NCI-H2107 treated with DMSO at 0.1 percent for 48 hours (cell line): ENCODE measurements at regions not wholly inside any gene's neighbourhood (a gene's known extent, or its start where the extent isn't known, plus 50 kb on each side); places are given as distances from the start of the nearest gene placed in this dataset.
"Not testable (repeated sequence)": the region's sequence is repeated elsewhere in the genome, so short reads cannot be mapped to it uniquely, and the experiment has no call there.

Experiments
- DNase-seq: peaks from one replicate; lab custom pipeline; 2025; ENCODE audit not compliant: unreplicated experiment; lab: John Stamatoyannopoulos, UW

DNA sequence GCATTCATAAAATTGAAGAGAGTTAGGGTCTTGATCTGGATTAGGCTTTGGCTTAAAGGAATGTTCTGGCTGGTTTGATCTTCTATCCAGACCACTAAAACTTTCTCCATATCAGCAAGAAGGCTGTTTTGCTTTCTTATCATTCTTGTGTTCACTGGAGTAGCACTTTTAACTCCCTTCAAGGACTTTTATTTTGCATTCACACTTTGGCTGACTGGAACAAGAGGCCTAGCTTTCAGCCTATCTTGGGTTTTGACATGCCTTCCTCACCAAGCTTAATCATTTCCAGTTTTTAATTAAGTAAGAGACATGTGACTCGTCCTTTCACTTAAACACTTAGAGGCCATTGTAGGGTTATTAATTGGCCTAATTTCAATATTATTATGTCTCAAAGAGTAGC, 190.3 kb downstream of the RAB11FIP2 start:
- DNase-seq, result not testable (repeated sequence)

DNA sequence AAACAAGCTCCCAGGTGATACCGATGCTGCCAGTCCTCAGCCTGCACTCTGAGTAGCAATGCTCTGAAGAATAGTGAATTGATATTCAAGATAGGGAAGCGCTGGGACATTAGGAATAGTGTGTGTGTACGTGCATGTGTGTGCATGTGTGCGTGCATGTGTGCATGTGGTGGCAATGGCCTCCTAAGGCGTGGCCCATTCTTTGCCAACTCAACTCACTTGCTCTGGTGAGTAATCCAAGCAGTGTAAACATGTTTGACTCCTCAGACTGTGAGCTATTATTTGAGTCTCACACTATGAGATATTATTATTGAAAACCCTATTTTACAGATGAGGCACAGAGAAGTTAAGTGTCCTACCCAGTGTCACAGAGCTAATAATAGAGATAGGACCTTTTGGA, 186.6 kb downstream of the RAB11FIP2 start:
- DNase-seq, result no peak

DNA sequence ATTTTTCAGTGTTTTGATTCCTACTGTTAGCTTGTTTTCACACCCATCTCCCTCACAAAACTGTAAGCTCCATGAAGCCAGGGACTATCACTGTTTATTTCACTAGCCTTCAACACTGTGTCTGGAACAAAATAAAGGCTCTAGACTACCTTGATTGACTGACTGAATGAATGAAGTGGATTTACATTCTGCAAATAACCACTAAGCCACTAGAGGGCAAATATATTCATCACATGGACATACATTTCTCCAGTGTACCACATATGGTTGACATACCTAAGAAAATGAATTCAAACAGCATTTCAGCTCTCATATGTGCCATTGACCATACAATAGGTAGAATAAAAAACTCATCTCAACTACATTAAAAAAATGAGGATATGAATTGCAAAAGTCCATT, 185.9 kb downstream of the RAB11FIP2 start:
- DNase-seq, result no peak

DNA sequence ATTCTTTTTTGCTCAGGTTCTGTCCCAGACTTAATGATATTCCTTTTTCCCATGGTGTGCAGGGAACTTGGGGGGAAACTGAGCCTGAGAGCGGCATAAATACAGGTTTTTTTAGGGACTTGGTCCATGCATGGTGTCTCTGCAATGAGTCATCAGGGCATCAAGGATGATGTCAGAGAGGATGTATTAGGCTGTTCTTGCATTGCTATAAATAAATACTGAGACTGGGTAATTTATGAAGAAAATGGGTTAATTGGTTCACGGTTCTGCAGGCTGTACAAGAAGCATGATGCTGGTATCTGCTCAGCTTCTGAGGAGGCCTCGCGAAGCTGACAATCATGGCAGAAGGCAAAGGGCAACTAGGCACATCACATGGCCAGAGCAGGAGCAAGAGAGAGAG, 185.4 kb downstream of the RAB11FIP2 start:
- DNase-seq, result no peak

DNA sequence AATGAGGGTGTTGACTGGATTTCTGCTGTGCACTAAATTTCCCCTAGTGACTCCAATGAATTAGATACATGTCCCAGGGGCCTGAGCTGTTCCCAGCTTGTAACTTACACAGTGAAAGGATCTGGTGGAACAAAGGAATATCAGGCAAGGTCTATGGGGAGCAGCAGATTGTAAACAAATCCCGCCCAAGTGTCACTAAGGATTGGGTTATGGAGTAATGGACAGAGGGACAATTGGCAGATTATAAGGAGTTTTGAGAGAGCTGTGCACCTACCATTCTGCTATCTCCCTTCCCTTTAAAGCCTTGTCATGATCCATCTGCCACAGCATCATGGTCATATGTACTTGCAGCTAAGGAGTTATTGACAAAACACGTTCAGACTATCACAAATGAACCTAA, 183.0 kb downstream of the RAB11FIP2 start:
- no peak for DNase-seq

DNA sequence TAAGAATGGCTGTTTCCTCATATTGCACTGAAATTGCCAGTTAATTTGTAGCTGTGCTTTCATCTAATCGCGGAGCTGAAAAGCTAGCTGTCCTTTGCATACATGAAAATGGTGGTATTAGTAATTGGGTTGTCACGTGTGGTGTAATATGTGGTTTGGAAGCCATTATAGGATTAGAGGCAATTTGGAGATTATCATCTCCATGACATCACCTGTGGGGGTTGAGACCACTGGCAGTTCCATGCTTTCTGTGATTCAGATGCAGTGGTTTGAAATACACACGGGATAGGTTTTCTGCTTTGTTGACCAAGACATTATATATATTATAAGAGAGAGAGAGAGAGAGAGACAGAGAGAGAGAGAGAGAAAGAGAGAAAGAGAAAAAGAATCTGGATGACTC, 180.8 kb downstream of the RAB11FIP2 start:
- DNase-seq, result no peak

DNA sequence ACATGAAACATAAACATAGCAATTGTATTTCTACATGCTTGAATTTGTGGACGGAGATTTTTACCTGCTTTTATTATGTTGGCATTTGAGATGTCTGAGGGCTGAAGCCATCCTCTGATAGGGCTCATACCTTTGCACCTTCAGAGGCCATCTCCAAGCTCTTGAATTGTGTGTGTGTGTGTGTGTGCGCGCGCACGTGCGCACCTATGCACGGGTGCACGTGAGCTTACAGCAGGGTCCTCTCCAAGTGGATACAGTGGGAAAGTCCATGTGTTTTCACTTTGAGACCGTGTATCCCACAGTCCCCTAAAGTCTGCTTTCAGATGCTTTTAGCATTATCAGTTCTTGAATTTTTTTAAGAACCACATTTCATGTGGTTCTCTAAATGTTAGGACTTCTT, 178.6 kb downstream of the RAB11FIP2 start:
- DNase-seq, result no peak

DNA sequence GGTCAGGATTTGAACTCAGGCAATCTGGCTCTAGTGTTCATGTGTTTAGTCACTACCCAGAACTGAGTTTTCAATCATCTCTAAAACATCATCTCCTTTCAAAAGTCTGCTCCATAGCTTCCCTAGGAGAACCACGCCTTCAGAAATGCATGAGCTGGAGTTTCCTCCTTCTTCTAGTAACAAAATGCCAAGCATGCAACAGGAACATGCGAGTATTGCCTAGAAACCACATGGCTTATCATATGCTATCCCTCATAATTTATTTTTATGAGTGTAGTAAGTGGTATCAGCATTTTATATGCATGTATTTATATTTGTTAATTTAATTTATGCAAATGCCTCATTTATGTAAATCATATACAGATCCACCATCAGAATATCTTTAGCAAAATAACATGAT, 170.9 kb downstream of the RAB11FIP2 start:
- no peak for DNase-seq

DNA sequence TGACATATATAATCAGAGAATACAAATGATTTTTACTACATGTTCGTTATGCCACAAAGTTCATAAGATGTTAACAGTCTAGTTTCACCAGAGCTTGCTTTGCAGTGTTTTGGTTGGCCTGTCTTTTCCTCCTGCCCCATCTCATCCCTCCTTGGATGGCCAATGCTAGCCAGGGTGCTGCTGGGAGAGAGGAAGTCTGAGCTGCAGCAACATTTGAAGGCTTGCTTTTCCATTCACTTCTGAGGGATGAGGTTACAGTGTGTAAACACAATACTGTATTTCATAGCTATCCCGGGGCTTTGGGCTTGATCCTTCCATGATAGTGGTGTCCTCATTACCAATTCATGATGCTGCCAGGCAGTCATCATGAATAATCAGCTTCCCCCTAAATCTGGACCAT, 170.5 kb downstream of the RAB11FIP2 start:
- DNase-seq, result no peak

DNA sequence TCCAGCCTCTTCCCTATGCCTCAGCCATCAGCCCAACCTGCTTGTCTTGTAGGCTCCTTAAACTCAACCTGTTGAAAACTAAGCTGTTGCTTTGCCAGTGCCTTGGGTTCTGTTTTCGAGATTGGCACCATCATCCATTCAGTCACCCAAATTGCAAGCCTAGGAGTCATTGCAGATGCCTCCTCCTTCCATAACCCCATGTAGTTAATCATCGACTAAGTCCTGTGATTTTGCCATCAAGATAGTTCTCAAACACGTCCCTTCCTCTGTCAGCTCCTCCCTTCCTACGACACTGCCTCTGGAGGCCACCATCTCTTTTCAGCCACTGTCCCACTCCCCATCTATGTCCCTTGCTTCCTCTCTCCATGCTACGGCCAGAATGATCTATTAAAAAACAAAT, 168.1 kb downstream of the RAB11FIP2 start:
- DNase-seq, result no peak

DNA sequence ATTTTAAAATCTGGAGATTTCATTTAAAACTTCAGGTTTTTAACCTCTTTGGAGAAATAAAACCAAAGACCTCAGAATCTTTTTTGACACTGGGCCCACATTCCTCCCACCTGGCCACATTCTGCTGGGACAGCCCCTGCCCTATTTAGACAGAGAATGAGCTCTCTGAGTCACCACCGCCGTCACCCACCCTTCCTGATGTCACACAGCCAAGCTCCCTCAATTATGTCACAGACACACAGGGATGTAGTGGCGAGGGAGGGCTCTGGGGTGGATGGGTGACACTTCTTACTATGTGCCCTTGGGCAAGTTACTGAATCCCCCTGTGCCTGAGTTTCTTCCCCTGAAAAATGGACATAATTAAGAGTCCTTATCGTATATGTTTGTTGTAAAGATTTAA, 162.6 kb downstream of the RAB11FIP2 start:
- DNase-seq, result no peak

DNA sequence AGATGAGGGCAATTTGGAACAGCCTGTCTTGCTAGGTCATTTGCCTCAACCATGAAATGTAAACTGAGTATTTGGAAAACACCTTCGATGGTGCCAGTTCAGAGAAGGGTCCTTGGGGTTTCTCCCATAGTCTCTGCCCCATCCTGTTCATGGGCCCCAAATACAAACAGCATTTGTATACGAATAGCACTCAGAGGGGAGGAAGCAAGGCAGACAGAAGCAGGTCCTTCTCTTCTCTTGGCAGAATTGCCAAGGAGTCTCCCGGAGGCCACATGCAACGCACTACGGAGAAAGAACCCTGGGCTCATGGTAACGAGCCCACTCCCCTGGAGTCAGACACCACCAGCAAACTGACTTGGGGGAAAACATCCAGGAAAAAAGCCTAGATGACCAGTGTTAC, 162.1 kb downstream of the RAB11FIP2 start:
- DNase-seq, result no peak

DNA sequence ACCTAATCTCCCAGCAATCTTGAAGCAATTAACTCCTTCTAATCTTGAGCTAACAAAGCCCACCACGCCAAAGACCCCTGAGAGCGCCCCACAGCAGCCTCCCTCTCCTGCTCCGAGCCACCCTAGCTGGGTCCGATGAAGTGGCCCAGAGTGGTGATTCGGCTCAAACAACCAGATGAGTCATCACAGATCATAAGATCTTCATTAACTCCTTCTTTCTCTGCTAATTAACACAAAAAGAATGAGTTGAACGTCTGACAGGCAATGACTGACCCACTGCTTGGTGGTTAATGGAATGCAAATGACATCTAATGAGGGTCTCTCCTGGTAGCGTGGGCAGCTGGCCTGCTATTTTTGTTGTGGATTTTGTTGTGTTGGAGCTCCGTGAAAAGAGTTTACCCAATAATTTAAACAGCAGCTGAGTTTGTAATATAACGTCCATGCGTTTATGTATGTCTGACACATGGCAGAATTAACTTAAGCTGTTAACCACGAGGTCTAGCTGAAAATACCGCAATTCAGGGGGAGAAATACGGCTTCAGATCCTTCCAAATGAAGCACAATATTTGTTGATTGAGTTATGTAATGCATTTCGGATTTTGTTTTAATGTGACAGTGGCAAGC, 161.4 kb downstream of the RAB11FIP2 start:
- DNase-seq, result no peak

DNA sequence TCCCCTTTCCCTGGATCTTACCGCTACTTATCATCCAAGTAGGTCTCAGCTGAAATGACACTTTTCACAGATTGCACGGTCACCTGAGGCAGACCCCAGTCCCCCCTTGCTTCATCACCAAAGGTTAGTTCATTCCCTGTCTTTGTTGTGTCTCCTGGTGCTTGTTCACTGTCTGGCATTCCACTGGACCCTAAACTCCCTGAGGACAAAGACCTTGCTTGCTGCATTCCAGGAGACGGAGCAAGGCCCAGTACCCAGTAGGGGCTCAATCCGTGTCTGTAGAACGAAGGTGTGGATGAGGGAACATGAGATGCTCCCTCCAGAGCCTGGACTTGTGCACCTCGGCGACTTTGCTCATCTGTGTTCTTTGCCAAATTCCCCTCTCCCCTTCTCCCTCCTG, 160.0 kb downstream of the RAB11FIP2 start:
- DNase-seq, result no peak

DNA sequence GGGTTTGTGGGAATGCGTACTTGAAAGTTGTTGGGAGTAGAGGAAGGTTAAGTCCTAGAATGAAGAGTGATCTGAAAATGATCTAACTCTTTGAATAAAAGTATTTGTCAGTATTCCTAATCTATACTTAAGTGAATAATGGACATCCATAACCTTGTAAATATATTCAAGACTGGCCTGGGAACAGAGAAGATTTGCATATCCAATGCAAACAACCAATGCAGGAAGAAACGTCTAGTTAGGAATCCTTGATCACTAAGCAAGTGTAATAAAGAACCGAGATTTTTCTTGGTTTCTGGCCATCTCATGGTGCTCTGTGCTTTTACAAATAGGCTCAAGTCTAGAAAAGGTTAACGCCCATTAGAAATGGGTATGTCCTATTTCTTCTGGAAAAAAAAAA, 157.1 kb downstream of the RAB11FIP2 start:
- no peak for DNase-seq

DNA sequence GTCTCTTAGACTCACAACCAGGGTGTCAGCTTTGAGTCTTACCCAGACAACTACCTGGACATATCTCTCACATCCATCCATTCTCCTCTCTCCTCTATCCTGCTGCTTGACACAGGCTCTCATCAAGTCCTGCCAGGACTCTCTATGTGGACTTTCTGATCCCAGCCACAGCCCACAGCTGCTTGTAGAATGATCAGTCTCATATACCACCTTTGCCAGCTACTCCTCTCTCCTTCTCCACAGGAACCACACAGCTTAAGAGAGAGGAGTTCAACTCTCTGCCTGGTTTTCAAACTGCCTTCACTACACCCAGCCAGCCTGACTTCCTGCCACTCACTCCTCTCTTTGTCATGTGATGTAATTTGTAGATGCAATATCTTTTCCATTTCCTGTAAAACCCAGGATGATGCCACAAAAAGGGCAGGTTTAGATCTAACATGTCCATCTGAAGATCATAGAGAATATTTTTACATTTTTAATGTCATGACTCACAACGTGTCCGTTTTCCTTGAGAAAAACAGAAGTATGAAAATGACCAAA, 154.0 kb downstream of the RAB11FIP2 start:
- DNase-seq, result no peak

DNA sequence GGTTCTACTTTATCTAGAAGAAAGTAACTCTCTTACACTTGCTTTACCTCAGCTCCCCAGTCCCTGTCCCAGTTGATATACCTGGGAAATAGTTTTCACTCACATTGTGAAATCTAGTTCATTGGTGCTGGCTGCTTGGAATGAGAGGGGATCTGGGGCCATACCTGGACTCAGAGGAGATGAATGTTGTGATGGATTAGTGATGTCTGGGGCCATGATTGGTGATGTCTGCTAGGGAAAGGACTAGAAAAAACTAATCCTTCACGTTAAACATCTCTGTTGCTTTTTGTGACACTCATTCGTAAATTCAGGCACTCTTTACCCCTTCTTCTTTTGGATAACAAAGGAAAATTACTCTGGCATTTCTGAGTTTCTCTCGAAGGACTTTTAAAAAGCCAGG, 152.4 kb downstream of the RAB11FIP2 start:
- DNase-seq, result no peak

DNA sequence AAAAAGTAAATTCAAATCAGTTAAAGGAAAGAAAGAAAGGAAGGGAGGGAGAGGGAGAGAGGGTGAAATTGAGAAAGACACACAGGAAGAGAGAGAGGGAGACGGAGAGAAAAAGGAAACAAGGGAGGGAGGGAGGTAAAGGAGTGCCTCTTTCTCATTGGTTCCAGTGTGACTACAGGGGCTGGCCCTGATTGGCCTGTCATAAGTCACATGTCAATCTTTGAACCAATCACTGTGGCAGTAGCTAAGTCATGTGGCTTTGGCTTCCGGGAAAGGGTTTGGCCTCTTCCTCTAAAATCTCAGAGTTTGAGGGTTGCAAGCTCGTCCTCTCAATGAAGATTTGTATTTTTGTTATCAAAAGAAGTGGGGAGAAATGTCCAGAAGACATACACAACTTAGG, 150.2 kb downstream of the RAB11FIP2 start:
- no peak for DNase-seq

DNA sequence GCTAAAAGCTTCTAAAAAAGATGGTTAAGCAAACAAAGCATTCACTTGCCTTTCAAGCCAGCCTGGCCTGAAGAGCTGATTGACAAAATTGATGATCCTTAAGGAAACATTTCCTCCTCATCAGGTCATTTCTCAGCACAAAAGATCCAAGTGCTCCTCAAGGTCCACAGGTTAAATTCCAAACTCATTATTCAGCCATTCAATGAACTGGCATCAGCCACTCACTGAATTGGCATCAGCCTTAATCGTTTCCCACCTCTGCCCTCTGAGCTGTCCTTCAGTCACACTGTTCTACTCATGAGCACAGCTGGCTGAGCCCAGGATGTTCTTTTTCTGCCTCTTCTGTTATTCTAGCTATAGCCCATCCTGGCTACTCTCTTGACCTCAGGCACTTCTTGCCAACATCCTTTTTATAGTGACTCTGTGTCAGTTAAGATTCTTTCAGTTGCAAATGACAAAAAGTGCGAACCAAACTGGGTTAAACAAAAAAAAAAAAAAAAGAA, 147.5 kb downstream of the RAB11FIP2 start:
- DNase-seq, result no peak

DNA sequence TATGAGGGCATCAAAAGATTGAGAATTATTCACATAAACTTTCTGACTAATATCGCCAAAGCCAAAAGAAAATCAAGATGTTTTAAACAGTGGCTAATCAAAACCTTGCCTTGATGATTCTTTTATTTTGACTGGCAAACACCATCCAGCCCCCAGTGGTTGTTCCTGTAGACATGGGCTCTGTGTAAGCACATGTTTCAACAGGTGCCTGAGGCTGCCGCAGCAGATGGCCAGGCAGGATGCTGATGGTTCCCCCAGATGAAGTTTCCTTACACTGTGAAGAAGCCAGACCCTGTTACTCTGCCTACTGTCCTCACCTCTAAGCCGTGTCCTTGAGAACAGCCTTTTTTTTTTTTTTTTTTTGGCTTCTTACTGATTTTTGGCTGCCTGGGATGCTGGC, 146.5 kb downstream of the RAB11FIP2 start:
- DNase-seq, result no peak

DNA sequence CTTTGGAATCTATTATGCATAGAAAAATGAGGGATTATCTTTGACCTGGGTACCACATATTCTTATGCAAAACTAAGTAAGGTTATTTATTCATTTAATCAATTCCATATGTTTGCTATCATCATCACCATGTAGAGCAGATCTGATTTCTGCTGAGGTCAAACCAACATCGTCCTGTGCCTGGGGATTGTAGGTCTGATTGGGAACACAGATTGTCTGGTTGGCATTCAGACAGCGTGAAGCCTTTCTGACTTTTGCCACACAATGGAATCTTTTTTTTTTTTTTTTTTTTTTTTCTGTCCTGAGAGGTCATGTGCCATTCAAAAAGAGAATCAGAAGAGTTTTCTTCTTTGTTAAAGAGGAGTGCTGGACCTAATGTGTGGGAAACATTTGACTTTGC, 142.9 kb downstream of the RAB11FIP2 start:
- DNase-seq, result no peak

DNA sequence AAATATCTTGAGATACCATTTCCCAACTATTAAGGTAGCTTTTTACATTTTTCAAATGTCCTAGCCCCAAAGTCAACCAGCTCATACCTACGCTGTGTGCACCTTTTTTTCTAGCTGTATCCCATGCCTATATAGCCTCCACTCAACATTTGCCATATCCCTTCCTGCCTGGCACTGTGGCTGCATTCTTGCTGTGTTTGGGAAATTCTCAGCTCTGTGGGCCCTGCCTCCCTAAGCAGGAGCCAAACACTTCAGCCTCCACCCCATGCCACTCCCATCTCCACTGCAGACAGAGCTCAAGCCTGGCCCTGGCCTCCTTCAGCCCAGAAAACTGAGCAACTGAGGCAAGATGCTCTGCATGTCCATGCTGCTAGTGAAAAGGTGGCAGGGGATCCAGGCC, 141.3 kb downstream of the RAB11FIP2 start:
- no peak for DNase-seq

DNA sequence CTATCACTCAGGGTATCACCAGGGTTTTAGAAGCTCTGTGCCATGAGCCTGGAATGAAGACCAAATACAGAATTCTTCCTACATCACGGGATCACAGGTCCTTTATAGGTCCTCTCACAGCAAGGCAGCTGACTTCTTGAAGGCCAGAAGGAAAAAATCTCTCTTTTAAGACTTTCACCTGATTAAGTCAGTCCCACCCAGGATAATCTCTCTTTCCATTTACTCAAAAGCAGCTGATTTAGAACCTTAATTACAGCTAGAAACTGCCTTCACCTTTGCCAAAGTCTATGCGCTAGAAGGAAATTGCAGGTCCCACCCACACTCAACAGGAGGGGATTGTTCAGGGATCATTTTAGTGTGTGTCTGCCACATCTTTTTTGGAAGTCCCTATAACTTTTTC, 135.1 kb downstream of the RAB11FIP2 start:
- DNase-seq, result no peak
